ENCODE measurements at regions not wholly inside any gene's neighbourhood (a gene's known extent, or its start where the extent isn't known, plus 50 kb on each side); places are given as distances from the start of the nearest gene placed in this dataset.
A peak's percentile ranks its signal among the peaks of the same experiment; 100 is the strongest.

DNA sequence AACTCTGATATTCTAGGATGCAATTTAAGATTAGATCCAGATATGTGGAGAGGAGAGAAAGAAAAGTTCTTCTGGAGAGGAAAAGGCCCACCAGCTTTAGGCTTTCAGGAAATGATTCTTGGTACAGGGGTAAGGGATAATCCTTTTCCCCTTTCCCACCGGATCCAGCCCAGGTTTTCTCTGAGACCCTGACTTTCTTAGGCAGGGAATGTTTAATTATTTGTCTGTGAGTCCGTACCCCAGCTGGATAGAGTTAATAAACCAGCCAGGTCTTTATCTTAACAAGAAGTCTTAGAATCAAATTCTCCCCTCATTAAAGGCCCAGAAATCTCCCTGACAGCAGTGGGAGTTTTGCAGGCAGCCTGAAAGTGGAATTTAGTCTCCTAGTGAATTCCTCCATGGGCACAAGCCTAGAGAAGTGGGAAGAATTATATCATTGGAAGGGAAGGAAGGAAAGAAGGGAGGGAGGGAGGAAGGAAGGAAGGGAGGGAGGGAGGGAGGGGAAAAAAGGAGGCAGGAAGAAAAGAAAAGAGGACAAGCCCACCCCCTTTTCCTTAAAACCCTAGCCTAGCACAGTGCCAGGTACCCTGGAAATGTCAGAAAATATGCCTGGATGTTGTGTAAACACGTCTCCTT is 189.0 kb downstream of the PLPP3 start:
- DNase-seq: peak; percentile 74

DNA sequence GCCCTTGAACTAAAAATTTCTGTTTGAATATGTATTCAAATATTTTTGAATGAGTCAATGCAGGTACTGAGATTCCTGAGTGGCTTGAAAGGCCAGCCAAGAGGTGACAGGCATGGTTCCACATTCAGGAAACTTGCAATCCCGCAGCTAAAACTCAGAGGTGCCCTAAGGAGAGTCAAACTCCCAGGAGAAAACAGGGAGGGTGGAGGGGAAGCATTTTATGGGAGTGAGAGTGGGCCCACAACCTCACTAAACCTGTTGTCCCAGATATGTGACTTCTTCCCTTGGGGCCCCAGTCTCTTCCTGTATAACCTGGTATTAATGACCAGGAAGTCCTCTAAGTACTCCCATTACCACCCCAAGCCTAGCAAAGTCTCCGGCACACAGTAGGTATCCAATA is 189.6 kb downstream of the PLPP3 start:
- DNase-seq: peak; percentile 71

DNA sequence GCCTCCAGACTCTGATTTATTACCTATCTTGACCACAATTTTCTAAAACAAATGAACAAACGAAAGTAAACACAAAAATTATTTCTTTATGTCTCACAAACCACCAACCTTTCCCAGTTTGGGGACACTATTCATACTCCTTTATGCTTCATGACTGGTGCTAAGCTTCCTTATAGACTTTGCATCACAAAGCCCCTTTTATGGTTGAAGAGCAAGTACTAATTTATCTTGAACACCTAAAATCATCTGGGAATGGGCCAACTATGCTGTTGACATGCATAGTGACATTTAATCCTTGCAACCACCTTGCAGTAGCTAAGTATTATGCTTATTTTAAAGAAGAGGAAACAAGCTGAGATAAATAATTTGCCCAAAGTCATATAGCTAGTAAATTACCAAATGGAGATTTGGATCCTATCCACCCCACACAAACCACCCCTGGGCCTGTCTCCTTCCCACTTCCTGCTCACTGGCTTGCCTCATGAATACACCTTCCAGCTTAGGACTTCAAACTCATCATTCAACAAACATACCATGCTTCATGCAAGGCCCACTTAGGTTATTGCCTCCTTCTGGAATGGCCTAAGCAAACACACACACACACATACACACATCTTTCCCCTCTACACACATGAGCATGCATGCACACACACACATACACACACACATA is 192.2 kb downstream of the PLPP3 start:
- DNase-seq: no peak

DNA sequence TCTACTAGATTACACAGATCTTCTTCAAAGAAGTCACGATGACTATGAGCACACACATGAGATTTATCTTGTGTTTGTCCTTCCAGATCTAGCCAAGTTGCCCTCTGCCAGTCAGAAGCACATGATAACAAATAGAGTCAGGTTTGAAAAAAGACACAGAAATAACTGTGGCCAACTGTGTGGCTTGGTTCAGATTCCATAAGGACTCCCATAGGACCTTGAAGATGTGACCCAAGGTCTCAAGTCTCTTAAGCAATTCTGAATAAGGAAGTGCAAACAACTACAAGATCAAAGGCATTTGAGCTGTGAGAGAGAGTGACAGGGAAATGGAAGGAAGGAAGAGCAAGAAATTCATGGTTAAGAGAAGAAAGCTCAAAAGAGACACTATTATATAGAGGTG is 194.0 kb downstream of the PLPP3 start:
- DNase-seq: no peak

DNA sequence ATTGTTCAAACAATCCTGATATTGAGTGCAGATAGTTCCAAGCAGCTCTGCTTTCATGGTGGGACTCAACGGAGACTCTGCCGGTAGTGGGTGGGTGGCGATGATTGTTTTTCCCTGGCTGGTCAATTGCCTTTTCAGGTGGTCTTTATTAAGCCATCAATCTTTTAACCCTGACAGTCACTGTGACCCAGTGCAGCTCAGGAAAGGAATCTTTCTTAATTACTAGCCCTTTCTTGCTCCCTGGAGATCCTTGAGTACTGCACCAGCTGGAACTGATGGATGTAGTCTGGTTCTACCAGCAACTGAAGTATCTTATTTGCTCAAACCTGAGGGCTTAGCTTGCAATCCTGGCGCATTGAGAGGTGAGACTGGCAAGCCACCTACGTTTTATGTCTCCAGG is 196.4 kb downstream of the PLPP3 start:
- DNase-seq: no peak

DNA sequence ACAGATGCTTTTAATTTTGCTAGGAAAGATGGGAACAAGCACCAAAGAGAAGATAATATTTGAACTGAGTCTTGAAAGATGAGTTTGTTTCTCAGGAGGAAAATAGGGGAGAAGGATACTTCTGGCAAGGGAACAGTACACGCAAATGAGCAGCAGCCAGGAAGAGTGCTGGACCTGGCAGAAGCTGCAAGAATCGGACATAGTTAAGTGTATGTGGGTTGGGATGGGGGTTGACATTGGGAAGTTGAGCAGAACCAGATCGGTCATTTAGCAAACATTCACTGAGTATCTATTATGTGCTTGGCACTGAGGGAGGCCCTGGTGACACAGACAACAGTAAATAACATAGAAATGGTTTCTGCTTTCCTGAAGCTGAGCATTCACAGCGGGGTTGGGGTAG is 198.8 kb downstream of the PLPP3 start:
- DNase-seq: no peak

DNA sequence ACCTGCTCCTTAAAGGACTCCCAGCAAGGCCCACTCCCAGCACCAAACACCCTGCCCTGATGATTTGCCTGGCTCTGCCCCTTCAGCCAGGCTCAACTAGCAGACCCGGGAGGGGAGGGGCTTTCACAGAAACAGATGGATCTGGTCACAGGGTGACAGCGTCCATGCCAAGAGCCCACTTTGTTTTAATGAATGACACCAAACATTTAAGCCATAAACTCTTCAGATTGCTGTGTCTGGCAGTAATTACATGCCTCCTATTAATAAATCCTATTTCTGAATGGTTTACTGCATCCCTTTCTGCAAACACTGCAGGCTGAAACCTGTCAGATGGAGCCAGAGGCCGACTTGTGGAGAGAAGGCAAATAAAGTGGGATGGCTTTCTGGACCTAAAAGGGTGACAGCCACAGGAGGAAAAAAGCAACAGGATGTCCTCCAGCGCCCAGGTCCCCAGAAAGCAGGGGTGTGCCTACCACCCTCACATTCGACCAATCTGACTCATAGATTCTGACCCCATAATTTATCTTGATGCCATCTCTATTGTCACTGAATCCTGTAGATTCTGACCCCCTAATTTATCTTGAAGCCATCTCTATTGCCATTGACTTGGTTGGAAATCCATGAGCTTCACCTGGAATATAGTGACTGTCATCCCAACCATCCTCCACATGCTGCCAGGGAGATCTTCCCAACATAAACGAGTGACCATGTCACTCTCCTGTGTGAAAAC is 200.9 kb downstream of the PLPP3 start:
- peak; percentile 71 for DNase-seq

DNA sequence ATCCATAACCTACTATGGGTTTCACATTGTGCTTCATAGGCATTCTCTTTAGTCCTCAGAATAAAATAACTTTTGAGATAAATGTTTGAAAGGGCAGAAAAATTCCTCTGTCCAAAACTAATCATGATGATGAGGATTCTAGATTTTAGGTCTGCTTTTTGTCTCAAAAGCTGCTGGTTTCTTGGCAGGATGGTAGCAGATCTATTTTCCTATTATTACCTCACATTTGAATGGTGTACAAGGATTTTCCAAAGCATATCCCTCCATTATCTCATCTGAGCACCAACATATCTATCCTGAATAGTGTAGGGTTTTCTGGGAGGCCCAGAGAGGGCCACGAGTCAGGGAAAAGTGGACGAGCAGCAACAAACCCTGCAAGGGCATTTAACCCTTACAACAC is 201.9 kb downstream of the PLPP3 start:
- no peak for DNase-seq

DNA sequence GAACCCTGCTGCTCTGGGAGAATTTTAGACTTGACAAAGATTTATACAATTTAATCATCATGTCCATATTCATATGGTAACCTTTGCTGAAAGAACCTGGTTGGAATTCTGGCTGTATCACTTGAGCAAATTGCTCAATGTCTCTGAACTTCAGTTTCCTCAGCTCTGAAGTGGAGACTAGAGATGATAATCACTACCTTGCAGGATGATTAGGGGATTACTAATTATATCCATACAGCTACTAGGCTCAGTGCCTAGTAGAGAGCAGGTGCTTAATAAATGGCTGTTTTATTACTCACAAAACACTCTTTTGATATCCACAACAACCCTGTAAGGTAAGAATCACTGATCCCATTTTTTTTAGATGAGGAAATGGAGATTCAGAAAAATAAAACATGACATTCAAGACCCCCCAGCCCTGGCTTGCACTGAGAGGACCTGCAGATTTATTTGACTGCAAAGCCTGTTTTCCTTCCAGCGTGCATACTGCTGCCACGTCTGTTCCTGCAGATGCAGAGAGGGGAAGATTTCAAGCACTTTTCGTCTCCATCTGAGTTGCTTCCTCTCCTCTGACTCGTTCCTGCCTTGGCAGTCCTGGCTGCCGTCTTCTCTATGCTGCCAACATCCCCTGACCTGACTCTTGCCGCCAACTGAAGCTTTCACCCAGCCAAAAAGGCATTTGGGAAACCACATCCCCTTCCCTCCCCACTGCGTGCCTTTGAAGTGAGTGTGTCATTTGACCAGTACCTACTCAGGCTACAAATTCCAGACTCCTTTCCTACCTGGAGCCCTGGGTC is 203.0 kb downstream of the PLPP3 start:
- peak; percentile 98 for DNase-seq

DNA sequence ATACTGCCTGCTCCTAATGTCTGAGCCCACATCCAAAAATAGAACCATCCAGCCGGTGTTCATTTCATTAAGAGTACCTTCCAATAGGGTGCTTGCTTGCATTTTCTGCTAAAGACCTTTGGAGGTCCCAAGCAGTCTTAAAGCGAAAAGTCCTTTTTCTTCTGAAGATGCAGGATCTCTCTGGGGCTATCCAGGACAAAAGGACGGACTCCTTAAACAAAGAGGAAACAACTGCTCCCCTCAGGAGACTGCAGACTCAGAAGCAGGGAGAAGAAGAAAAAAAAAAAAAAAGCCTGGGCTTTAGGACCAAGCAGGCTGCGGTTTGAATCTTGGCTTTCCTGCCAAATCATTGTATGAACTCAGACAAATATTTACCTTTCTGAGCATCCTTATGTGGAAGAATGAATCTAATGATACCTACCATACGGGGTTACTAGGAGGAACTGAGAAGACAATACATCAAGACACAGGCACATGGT is 204.0 kb downstream of the PLPP3 start:
- no peak for DNase-seq

DNA sequence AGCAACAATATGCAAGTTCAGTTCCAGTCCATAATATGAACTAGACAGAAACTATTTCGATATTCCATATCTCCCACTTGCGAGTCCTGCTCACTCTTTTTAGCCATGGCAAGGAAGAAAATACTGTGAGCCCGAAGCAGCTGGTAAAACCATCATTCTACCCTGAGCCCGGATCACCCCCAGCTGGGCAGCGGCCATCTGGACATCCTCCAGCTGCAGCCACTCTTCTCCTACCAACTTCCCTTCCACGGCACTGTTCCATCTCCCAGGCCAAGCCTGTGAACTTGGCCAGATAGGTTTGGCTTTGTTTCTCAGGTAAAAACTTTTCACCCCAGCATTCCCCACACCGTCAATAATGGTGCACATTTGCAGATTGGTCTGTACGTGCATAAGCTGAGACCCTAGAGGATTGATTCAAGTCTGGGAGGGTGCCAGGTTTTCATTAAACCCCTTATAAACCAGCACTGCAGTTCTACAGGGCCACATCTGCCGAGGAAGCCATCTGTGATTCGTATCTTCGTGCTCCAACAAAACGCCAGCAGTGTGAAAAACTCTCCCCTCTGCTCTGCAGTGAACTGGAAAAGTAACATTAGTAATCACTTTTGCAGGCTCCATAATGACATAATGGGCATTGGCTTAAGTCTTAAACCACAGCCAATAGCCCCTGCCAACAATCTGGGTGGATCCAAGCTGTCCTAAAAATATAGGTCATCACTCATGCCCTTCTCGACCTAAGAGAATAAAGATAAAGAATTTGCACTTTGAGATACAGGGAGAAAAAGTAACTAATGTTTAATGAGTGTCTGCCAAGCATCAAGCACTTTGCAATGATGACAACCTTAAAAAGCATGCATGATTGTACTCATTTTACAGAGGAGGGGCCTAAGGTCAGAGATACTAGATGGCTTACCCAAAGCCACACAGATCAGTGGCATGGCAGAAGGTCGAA is 205.1 kb downstream of the PLPP3 start:
- DNase-seq: no peak

DNA sequence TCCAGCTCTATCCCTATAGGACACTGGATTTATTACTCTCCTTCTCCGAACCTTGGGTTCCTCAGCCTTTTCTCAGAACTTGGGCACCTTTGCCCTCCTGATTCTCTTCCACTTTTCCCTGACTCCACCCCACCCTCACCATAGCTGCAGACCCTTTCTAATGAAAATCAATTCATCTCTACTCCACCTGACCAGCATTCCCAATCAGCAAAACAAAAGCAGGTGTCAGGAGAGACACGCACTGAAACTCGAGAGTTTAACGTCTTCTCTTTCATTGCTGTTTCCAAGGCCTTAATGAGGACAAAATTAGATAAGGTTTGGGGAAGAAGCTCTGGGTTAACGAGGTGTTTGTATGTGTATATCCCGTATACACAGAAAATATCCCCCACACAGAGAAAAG is 208.8 kb downstream of the PLPP3 start:
- DNase-seq: no peak

DNA sequence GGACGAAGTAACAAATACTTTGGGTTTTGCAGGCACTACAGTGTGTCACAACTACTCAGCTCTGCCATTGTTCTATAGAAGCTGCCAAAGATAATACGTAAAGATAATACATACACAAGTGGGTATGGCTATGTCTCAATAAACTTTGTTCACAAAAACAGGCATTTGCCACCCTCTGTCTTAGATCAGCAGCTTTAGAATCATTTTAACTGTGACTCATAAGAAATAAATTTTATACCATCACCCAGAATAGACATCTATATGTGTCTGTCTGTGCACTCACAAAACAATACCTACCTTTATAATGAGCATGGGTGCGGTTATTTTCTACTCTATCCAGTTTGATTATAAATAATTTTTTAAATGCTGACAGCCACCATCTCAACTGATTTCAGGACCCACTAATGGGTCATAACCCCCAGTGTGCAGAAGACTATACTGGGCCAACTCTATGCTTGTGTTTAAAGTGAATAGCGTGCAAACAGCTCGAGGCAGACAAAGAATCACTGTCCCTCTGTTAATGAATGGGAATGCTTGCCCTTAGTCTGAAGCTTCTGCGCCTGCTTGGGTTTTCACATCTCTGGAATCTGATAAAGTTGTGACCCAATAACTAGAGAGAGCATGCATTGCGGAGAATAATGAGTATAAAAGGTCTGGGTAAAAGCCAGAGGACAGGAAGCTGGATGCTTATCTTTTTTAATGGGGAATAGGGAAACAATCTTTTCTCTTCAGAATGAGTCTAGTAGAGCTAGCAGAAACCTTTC is 216.2 kb downstream of the PLPP3 start:
- no peak for DNase-seq

DNA sequence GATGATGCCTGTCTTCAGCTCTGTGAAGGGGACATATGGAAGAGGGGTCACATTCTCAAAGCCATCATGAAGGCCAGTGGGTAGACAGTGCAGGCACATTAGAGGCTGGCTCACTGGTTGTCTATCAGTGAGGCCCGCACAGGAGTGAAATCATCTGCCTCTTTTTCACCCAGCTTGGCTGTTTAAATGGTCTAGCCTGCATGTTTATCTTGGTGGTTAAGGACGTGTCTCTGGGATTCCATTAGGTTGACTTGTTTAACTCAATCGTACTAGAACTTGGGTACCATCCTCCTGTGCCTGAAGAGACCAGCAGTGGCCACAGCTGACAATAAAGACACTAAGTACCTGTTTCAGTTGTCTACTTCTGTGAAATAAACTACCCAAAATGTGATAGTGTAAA is 219.3 kb downstream of the PLPP3 start:
- DNase-seq: no peak

DNA sequence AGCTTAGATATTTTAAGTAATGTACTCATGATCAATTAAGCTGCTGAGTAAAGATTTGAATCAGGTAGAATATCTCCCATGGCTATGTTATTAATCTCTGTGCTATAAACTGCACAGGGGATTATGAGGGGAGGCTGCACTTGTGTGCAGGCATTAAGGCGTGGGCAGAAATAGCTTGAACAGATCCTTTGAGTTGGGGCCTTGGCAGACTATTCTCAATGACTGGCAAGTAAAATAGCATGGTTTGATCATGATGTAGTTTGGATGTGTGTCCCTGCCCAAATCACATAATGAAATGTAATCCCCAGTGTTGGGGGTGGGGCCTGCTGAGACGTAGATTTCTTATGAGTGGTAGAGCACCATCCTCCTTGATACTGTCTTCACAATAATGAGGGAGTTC is 220.3 kb downstream of the PLPP3 start:
- no peak for DNase-seq

DNA sequence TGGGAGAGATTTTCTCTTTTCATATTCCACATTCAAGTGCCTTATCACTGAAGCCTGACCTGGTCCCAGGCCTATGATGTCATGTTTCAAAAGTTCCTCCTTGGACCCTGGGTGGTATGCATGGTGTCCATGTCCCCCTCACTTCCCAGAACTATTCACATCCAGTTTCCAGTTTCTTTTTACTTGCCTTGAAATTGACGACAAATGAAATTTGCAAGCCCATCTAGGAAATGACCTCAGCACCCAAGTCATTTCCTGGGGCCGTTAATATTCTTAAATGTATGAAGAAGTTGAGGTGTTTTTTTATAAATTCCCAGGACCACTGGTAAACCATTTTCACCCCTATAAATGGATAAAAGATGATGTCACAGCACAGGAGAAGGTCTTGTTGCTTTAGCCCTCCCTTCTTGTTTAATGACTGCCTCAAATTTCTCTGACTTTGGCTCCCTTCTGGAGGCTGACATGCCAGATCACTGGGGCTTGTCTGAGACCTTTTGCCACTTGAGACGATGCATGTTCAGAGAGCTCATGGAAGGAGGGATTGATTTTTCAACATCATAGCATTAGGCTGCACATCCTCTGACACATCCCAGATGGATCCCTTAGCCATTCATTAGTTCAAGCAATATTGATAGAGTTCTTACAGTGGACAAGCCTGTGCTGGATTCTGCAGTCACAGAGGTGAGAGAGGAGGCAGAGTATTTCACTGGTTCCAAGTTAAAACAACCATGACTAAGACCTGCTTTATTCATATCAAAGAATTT is 221.3 kb downstream of the PLPP3 start:
- DNase-seq: no peak

DNA sequence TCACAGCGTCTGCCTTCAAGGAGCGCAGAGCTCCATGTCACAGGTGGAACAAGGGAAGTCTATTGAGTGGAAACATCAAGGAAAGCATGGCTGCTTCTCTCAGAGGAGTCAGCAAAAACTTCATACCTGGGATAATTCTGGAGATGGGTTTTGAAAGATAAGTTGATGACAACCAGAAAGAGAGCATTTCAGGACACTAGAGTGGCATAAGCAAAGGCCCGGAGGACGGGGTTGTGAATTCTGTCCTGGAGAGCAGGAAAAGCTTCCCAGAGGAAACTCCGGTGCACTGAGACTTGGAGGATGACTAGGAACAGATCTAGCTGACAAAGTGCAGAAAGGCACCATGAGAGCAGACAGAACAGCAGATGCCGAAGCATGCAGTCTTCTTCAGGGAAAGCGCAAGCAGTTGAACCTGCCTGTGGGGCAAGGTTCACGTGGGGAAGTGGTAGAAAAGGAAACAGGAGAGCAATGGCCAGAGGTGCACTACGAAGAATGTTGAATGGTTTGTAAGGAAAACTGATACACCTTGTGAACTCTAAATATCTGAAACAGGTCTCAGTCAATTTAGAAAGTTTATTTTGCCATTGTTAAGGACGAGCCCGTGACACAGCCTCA is 222.9 kb downstream of the PLPP3 start:
- no peak for DNase-seq

DNA sequence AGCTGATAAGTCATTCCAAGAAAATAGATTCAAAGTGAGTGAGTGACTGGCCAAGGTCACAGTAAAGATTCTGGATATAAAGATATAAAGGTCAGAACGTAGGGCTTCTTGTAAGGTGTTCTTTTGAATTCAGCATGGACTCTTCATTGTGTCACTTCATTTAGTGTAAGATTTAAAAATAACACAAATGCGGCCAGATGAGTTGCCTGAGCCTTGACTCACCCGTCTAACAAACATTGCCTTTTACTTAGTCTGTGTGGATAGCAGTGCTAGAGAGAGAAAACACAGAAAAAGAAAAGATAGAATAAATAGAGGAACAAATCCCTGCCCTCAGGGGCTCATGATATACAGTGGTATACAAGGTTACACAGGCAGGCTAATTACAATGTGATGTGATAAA is 223.4 kb downstream of the PLPP3 start:
- no peak for DNase-seq

DNA sequence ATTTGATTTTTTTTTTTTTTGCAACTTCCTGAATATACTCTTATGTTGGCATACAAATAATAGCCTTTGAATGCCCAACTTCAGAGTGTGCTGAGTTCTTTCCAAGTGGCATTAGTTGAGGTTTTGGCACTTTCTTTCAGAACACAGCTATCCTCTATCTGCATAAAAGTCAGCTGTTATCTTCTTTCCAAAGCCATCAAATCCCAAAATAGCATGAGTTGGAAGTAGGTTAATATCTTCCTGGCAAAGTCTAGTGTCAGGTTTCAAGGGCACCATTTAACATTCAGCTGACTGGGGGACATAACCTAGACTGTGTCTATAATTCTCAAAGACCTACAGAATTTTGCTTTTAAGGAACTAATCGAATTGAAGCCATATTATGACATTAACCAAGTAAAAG is 223.9 kb downstream of the PLPP3 start:
- DNase-seq: no peak

DNA sequence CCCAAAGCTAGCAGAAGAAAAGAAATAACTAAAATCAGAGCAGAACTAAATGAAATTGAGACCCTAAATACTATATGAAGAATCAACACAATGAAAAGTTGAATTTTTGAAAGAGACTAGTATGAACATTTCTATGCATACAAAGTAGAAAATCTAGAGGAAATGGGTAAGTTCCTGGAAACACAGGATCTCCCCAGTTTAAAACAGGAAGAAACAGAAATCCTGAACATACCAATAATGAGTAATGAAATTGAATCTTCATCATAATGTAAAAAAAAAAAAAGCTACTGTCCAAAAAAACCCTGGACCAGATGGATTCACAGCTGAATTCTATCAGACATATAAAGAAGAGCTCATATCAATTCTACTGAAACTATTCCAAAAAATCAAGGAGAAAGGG is 233.5 kb downstream of the PLPP3 start:
- no peak for DNase-seq
